Endothelial cell (in vitro differentiated cells): ENCODE measurements at regions not wholly inside any gene's neighbourhood (a gene's known extent, or its start where the extent isn't known, plus 50 kb on each side); places are given as distances from the start of the nearest gene placed in this dataset.

Experiments
- DNase-seq: peaks from one replicate; pipeline ENCODE4 v3.0.0; 2021; ENCODE audit warnings: low spot score
- H3K27ac Mint-ChIP-seq: one replicate; pipeline ENCODE4 v1.8.0; 2021; ENCODE audit warnings: mixed read lengths, inconsistent platforms; ENCODE audit not compliant: unreplicated experiment
- H3K27me3 Mint-ChIP-seq: one replicate; pipeline ENCODE4 v1.8.0; 2021; ENCODE audit warnings: mild to moderate bottlenecking, moderate library complexity, mixed read lengths, inconsistent platforms; ENCODE audit not compliant: unreplicated experiment
- H3K36me3 Mint-ChIP-seq: one replicate; pipeline ENCODE4 v1.8.0; 2021; ENCODE audit warnings: mild to moderate bottlenecking, low read depth, mixed read lengths, inconsistent platforms; ENCODE audit not compliant: unreplicated experiment
- H3K4me1 Mint-ChIP-seq: one replicate; pipeline ENCODE4 v1.8.0; 2021; ENCODE audit warnings: mild to moderate bottlenecking, mixed read lengths, inconsistent platforms; ENCODE audit not compliant: unreplicated experiment
- H3K4me3 Mint-ChIP-seq: one replicate; pipeline ENCODE4 v1.8.0; 2021; ENCODE audit warnings: mild to moderate bottlenecking, mixed read lengths, inconsistent platforms; ENCODE audit not compliant: unreplicated experiment
- H3K9me3 Mint-ChIP-seq: one replicate; pipeline ENCODE4 v1.8.0; 2021; ENCODE audit warnings: mixed read lengths, inconsistent platforms; ENCODE audit not compliant: unreplicated experiment
- CTCF ChIP-seq: fragments of 200-600 bp; sonication (generic); IDR thresholded peaks from one replicate; pipeline ENCODE4 v1.5.0; 2021; ENCODE audit warnings: antibody characterized with exemption; ENCODE audit not compliant: unreplicated experiment

GRCh38 chr3:103389356-103389755, 954.5 kb downstream of the ZPLD1 start:
- H3K9me3 Mint-ChIP-seq: no peaks in the 10 kb centered on the region
- H3K4me3 Mint-ChIP-seq: no peak overlapping the region
- no peaks in the 10 kb centered on the region for H3K4me1 Mint-ChIP-seq
- TF ChIP-seq CTCF: no peak
- no peak for DNase-seq
- no peaks in the 10 kb centered on the region for H3K36me3 Mint-ChIP-seq
- H3K27ac Mint-ChIP-seq: no peak overlapping the region
- no peaks in the 10 kb centered on the region for H3K27me3 Mint-ChIP-seq

GRCh38 chr3:103393395-103394186, 958.8 kb downstream of the ZPLD1 start:
- Mint-ChIP-seq H3K4me3 (no peak overlapping the region), H3K27ac (no peak overlapping the region), H3K9me3 (no peaks in the 10 kb centered on the region), H3K36me3 (no peaks in the 10 kb centered on the region), H3K4me1 (no peaks in the 10 kb centered on the region), H3K27me3 (no peaks in the 10 kb centered on the region)
- no peak for DNase-seq
- TF ChIP-seq CTCF: no peak

GRCh38 chr3:103403191-103403590, 968.4 kb downstream of the ZPLD1 start:
- no peak overlapping the region for H3K4me3 Mint-ChIP-seq
- H3K36me3 Mint-ChIP-seq: no peaks in the 10 kb centered on the region
- H3K4me1 Mint-ChIP-seq: peaks cover 3% of the 10 kb centered on the region
- no peak for TF ChIP-seq CTCF
- H3K27me3 Mint-ChIP-seq: no peaks in the 10 kb centered on the region
- no peak for DNase-seq
- H3K27ac Mint-ChIP-seq: no peak overlapping the region
- H3K9me3 Mint-ChIP-seq: no peaks in the 10 kb centered on the region

GRCh38 chr3:103406320-103406850, 971.6 kb downstream of the ZPLD1 start:
- H3K36me3 Mint-ChIP-seq: no peaks in the 10 kb centered on the region
- TF ChIP-seq CTCF: no peak
- no peak for DNase-seq
- no peak overlapping the region for H3K27ac Mint-ChIP-seq
- no peaks in the 10 kb centered on the region for H3K9me3 Mint-ChIP-seq
- H3K4me3 Mint-ChIP-seq: no peak overlapping the region
- H3K4me1 Mint-ChIP-seq: peaks cover 3% of the 10 kb centered on the region
- H3K27me3 Mint-ChIP-seq: no peaks in the 10 kb centered on the region

- peak; percentile 40 for TF ChIP-seq CTCF
- Mint-ChIP-seq H3K4me1 (peaks cover 4% of the 10 kb centered on the region), H3K36me3 (no peaks in the 10 kb centered on the region), H3K27ac (no peak overlapping the region), H3K4me3 (no peak overlapping the region), H3K9me3 (no peaks in the 10 kb centered on the region), H3K27me3 (no peaks in the 10 kb centered on the region)
- DNase-seq: no peak
Observed at GRCh38 chr3:103410231-103410630, 975.4 kb downstream of the ZPLD1 start.
